ENCODE measurements at regions not wholly inside any gene's neighbourhood (a gene's known extent, or its start where the extent isn't known, plus 50 kb on each side); places are given as distances from the start of the nearest gene placed in this dataset.

GRCh38 chr5:67350618-67351201 is 154.1 kb upstream of the CD180 start:
- Histone ChIP-seq H3K27ac (ENCODE audit: low read depth, low read length) (no peak overlapping the region), H3K4me3 (ENCODE audit: low read depth, low read length) (no peak overlapping the region), H3K4me1 (ENCODE audit: control insufficient read depth, insufficient read depth, low read length, unreplicated experiment) (no peaks in the 10 kb centered on the region), H3K36me3 (ENCODE audit: insufficient read depth, low read length) (no peaks in the 10 kb centered on the region), H3K79me2 (ENCODE audit: control insufficient read depth, insufficient read depth, low read length, unreplicated experiment) (no peaks in the 10 kb centered on the region), H2AFZ (ENCODE audit: low read length, unreplicated experiment) (no peak overlapping the region), H3K27me3 (ENCODE audit: insufficient read depth, low read length) (no peaks in the 10 kb centered on the region)

GRCh38 chr5:67350185-67350584 is 153.6 kb upstream of the CD180 start:
- H3K4me1 ChIP-seq (ENCODE audit: control insufficient read depth, insufficient read depth, low read length, unreplicated experiment) = no peaks in the 10 kb centered on the region
- no peak overlapping the region for H3K4me3 ChIP-seq (ENCODE audit: low read depth, low read length)
- H3K36me3 ChIP-seq (ENCODE audit: insufficient read depth, low read length) = no peaks in the 10 kb centered on the region
- H3K27ac ChIP-seq (ENCODE audit: low read depth, low read length) = no peak overlapping the region
- no peaks in the 10 kb centered on the region for H3K79me2 ChIP-seq (ENCODE audit: control insufficient read depth, insufficient read depth, low read length, unreplicated experiment)
- H2AFZ ChIP-seq (ENCODE audit: low read length, unreplicated experiment) = no peak overlapping the region
- H3K27me3 ChIP-seq (ENCODE audit: insufficient read depth, low read length) = no peaks in the 10 kb centered on the region

GRCh38 chr5:67347821-67348220 is 151.2 kb upstream of the CD180 start:
- no peak overlapping the region for H2AFZ ChIP-seq (ENCODE audit: low read length, unreplicated experiment)
- no peaks in the 10 kb centered on the region for H3K79me2 ChIP-seq (ENCODE audit: control insufficient read depth, insufficient read depth, low read length, unreplicated experiment)
- H3K36me3 ChIP-seq (ENCODE audit: insufficient read depth, low read length) = no peaks in the 10 kb centered on the region
- no peaks in the 10 kb centered on the region for H3K27me3 ChIP-seq (ENCODE audit: insufficient read depth, low read length)
- H3K4me3 ChIP-seq (ENCODE audit: low read depth, low read length) = no peak overlapping the region
- H3K4me1 ChIP-seq (ENCODE audit: control insufficient read depth, insufficient read depth, low read length, unreplicated experiment) = no peaks in the 10 kb centered on the region
- H3K27ac ChIP-seq (ENCODE audit: low read depth, low read length) = no peak overlapping the region

GRCh38 chr5:67346611-67347010 is 150.0 kb upstream of the CD180 start:
- Histone ChIP-seq H2AFZ (ENCODE audit: low read length, unreplicated experiment) (no peak overlapping the region), H3K27ac (ENCODE audit: low read depth, low read length) (no peak overlapping the region), H3K4me1 (ENCODE audit: control insufficient read depth, insufficient read depth, low read length, unreplicated experiment) (no peaks in the 10 kb centered on the region), H3K36me3 (ENCODE audit: insufficient read depth, low read length) (no peaks in the 10 kb centered on the region), H3K4me3 (ENCODE audit: low read depth, low read length) (no peak overlapping the region), H3K79me2 (ENCODE audit: control insufficient read depth, insufficient read depth, low read length, unreplicated experiment) (no peaks in the 10 kb centered on the region), H3K27me3 (ENCODE audit: insufficient read depth, low read length) (no peaks in the 10 kb centered on the region)

- Histone ChIP-seq H3K4me1 (ENCODE audit: control insufficient read depth, insufficient read depth, low read length, unreplicated experiment) (no peaks in the 10 kb centered on the region), H3K36me3 (ENCODE audit: insufficient read depth, low read length) (no peaks in the 10 kb centered on the region), H3K4me3 (ENCODE audit: low read depth, low read length) (no peak overlapping the region), H3K27ac (ENCODE audit: low read depth, low read length) (no peak overlapping the region), H2AFZ (ENCODE audit: low read length, unreplicated experiment) (no peak overlapping the region), H3K27me3 (ENCODE audit: insufficient read depth, low read length) (no peaks in the 10 kb centered on the region), H3K79me2 (ENCODE audit: control insufficient read depth, insufficient read depth, low read length, unreplicated experiment) (no peaks in the 10 kb centered on the region)
Measured at GRCh38 chr5:67344870-67345269, 148.3 kb upstream of the CD180 start.

GRCh38 chr5:67343835-67344234 is 147.2 kb upstream of the CD180 start:
- no peaks in the 10 kb centered on the region for H3K79me2 ChIP-seq (ENCODE audit: control insufficient read depth, insufficient read depth, low read length, unreplicated experiment)
- H2AFZ ChIP-seq (ENCODE audit: low read length, unreplicated experiment) = no peak overlapping the region

GRCh38 chr5:67341478-67341877 is 144.9 kb upstream of the CD180 start:
- Histone ChIP-seq H3K27ac (ENCODE audit: low read depth, low read length) (no peak overlapping the region), H3K79me2 (ENCODE audit: control insufficient read depth, insufficient read depth, low read length, unreplicated experiment) (no peaks in the 10 kb centered on the region), H3K4me1 (ENCODE audit: control insufficient read depth, insufficient read depth, low read length, unreplicated experiment) (no peaks in the 10 kb centered on the region), H3K4me3 (ENCODE audit: low read depth, low read length) (no peak overlapping the region), H3K27me3 (ENCODE audit: insufficient read depth, low read length) (no peaks in the 10 kb centered on the region), H3K36me3 (ENCODE audit: insufficient read depth, low read length) (no peaks in the 10 kb centered on the region), H2AFZ (ENCODE audit: low read length, unreplicated experiment) (no peak overlapping the region)

More at GRCh38 chr5:67343835-67344234, 147.2 kb upstream of the CD180 start:
- Histone ChIP-seq H3K27ac (ENCODE audit: low read depth, low read length) (no peak overlapping the region), H3K4me3 (ENCODE audit: low read depth, low read length) (no peak overlapping the region), H3K36me3 (ENCODE audit: insufficient read depth, low read length) (no peaks in the 10 kb centered on the region), H3K27me3 (ENCODE audit: insufficient read depth, low read length) (no peaks in the 10 kb centered on the region), H3K4me1 (ENCODE audit: control insufficient read depth, insufficient read depth, low read length, unreplicated experiment) (no peaks in the 10 kb centered on the region)

- Histone ChIP-seq H3K27me3 (ENCODE audit: insufficient read depth, low read length) (no peaks in the 10 kb centered on the region), H3K4me3 (ENCODE audit: low read depth, low read length) (no peak overlapping the region), H3K27ac (ENCODE audit: low read depth, low read length) (no peak overlapping the region), H3K4me1 (ENCODE audit: control insufficient read depth, insufficient read depth, low read length, unreplicated experiment) (no peaks in the 10 kb centered on the region), H3K79me2 (ENCODE audit: control insufficient read depth, insufficient read depth, low read length, unreplicated experiment) (no peaks in the 10 kb centered on the region), H2AFZ (ENCODE audit: low read length, unreplicated experiment) (no peak overlapping the region), H3K36me3 (ENCODE audit: insufficient read depth, low read length) (no peaks in the 10 kb centered on the region)
Measured at GRCh38 chr5:67339219-67339767, 142.7 kb upstream of the CD180 start.

GRCh38 chr5:67338421-67338820 is 141.8 kb upstream of the CD180 start:
- H3K4me1 ChIP-seq (ENCODE audit: control insufficient read depth, insufficient read depth, low read length, unreplicated experiment) = no peaks in the 10 kb centered on the region
- no peak overlapping the region for H2AFZ ChIP-seq (ENCODE audit: low read length, unreplicated experiment)
- no peaks in the 10 kb centered on the region for H3K27me3 ChIP-seq (ENCODE audit: insufficient read depth, low read length)
- no peak overlapping the region for H3K27ac ChIP-seq (ENCODE audit: low read depth, low read length)
- H3K36me3 ChIP-seq (ENCODE audit: insufficient read depth, low read length) = no peaks in the 10 kb centered on the region
- H3K79me2 ChIP-seq (ENCODE audit: control insufficient read depth, insufficient read depth, low read length, unreplicated experiment) = no peaks in the 10 kb centered on the region
- no peak overlapping the region for H3K4me3 ChIP-seq (ENCODE audit: low read depth, low read length)

- no peaks in the 10 kb centered on the region for H3K79me2 ChIP-seq (ENCODE audit: control insufficient read depth, insufficient read depth, low read length, unreplicated experiment)
- H3K36me3 ChIP-seq (ENCODE audit: insufficient read depth, low read length) = no peaks in the 10 kb centered on the region
- no peak overlapping the region for H3K27ac ChIP-seq (ENCODE audit: low read depth, low read length)
- H3K4me1 ChIP-seq (ENCODE audit: control insufficient read depth, insufficient read depth, low read length, unreplicated experiment) = no peaks in the 10 kb centered on the region
- no peaks in the 10 kb centered on the region for H3K27me3 ChIP-seq (ENCODE audit: insufficient read depth, low read length)
- H3K4me3 ChIP-seq (ENCODE audit: low read depth, low read length) = no peak overlapping the region
- H2AFZ ChIP-seq (ENCODE audit: low read length, unreplicated experiment) = no peak overlapping the region
Measured at GRCh38 chr5:67337751-67338150, 141.2 kb upstream of the CD180 start.

- no peak overlapping the region for H3K4me3 ChIP-seq (ENCODE audit: low read depth, low read length)
- peaks cover 10% of the 10 kb centered on the region for H3K4me1 ChIP-seq (ENCODE audit: control insufficient read depth, insufficient read depth, low read length, unreplicated experiment)
- H3K79me2 ChIP-seq (ENCODE audit: control insufficient read depth, insufficient read depth, low read length, unreplicated experiment) = no peaks in the 10 kb centered on the region
- H3K27ac ChIP-seq (ENCODE audit: low read depth, low read length) = no peak overlapping the region
- H3K36me3 ChIP-seq (ENCODE audit: insufficient read depth, low read length) = no peaks in the 10 kb centered on the region
- no peaks in the 10 kb centered on the region for H3K27me3 ChIP-seq (ENCODE audit: insufficient read depth, low read length)
- no peak overlapping the region for H2AFZ ChIP-seq (ENCODE audit: low read length, unreplicated experiment)
Measured at GRCh38 chr5:67335426-67335825, 138.8 kb upstream of the CD180 start.
